NCI-H2029 (cell line): ENCODE measurements at regions not wholly inside any gene's neighbourhood (a gene's known extent, or its start where the extent isn't known, plus 50 kb on each side); places are given as distances from the start of the nearest gene placed in this dataset.

Experiments used
- DNase-seq: peaks from one replicate; lab custom pipeline; 2025; lab: John Stamatoyannopoulos, UW

GRCh38 chr15:38696109-38696727 is 131.6 kb upstream of the RASGRP1 start:
- DNase-seq, result no peak

DNA sequence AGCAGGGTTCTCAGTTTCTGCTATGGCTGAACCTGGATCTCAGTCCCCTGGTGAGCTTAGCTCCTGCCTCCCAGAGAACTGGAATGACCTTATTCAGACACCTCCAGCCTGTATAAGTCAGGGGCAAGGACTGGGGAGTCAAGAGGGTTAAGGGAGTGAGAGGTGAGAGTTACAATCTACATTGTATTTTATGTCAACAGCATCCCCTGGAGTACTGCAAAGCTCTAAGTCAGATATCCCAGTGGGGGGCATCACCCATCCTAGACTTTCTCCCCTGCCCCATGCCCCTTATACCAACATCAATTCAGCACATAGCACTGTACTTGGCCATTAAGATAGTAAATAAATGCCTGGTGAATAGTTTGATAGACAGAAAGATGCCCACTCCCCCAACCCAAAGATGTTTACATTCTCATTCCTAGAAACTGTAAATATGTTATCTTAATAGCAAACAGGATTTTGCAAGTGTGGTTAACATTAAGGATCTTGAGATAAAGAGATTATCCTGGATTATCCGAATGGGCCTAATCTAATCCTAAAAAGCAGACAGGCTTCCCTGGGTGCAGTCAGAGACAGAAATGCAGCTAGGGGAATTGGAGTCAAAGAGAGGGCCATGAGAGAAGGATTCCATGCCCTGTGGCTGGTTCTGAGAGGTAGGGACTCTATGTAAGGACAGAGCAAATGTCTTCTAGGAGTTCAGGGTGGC is 132.3 kb upstream of the RASGRP1 start:
- DNase-seq, result no peak

DNA sequence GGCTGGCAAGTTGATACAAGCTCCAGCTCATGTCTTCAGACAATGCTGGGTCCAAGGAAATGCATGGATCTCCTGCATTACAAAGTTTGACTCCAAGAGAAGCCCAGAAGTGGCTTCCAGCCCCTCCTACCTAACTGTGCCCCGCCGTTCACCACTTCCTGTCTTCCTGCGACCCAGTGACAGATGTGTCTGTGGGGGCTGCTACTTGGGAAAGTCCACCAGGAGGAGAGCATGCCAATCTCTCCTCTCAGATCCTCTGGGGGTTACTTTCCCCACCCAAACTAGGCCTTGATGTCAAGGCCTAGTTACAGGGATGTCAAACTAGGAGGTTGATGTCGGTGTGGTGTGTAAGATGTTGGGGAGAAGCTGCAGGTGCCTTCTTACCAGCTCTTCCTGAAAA is 133.6 kb upstream of the RASGRP1 start:
- DNase-seq, result no peak

DNA sequence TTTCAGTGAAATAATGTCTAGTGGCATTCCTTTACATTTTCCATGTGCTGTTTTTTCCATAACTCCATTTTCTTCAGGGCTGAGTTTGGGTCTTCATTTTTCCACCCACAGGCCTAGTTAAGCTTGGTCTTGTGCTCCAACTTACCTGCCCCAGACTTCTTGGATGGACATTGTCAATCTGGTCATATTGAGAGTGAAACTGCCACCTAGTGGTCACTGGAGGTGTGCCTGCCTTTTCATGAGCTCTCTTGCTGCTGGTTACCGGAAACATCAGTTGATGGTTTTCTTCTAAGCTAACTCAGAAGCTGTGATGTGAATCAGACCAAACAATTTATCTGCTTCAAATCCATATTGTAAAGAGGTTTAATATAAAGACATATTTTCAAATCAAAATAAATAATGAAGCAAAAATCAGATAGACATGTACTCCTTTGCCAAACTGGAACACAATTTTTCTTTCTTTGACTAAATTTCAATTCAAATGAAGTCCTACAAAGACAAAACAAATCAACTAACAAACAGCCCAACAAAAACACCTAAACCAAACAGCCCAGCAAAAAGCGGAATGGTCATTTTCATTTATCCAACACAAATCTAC is 135.1 kb upstream of the RASGRP1 start:
- DNase-seq, result peak; percentile 31

DNA sequence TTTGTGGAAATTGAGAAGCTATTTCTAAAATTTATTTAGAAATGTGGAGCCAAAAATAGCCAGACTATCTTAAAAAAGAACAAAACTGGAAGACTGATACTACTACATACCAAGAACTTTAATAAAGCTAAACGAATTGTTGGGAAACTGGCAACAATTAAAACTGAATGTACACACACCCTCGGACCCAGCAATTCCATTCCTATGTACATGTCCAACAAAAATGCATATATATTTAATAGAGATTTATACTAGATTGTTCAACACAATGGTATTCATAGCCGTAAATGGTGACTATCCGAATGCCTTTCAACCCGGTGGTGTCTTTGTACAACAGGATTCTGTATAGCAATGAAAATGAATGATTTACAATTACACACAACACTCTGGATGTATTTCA is 136.5 kb upstream of the RASGRP1 start:
- DNase-seq, result no peak

DNA sequence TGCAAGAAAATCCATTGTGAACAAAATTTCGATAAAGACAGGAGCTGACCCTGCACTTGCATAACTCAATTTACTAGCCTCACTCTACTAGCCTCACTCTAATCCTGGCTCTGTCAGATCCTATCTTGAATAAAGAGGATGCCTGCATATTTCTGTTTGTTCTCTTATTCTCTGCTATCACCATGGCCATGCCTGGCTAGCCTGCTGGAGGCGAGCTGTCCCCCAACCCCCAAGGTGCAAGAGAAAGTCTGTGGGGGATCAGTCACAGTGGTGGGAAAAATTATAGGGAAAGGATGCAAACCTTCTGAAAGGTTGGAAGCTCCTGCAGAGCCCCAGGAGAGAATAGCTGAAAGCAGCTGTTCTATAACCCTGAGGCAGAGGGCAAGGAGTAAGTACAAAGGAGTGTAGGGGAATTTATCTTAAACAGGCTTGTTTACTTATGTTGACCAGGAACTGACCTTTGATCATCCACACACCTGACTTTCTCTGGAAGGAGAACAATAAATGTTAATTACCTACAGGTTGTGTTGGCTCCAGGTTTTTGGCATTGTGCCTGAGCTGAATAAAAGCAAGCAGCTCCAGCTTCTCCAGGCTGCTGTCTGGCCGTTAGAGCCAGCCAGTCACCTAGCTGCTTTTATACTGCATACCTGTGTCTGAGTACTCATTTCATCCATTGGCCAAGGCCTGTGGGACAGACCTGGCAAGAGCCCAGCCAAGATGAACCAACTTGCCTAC is 137.7 kb upstream of the RASGRP1 start:
- DNase-seq, result peak; percentile 19

DNA sequence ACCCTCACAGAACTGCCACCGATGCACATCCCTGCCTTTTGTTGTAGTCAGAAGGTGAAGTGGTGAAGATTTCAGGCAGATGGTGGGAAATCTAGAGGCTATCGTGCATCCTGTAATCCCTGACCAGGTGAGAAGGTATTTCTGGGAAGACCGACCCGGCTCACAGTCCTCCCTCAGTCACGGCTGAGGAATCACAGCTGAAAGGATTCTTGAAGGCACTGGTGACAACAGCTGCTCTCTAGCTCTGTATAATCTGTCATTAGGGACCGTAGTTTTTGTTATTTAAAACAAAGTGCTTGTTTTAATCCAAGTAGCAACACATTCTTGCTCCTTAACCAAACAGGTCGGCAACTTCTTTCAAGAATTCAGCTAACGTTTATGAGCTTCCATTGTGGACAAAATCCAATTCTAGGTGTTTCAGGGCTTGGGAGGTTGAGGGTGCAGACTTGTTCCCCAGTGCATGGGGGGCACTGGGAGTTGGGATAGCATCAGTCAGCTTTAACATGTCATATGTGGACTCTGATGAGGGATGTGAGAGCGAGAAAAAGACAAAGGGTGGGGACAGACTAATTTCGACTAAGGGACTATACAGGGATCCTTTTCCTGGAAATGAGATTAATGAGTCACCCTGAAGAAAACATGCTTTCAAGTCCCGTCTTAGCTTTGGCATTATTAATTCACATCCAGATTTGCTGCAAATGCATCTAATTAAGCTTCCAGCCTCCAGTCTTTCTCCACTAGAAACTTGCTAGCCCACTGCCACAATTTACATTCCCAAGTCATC is 141.0 kb upstream of the RASGRP1 start:
- no peak for DNase-seq

DNA sequence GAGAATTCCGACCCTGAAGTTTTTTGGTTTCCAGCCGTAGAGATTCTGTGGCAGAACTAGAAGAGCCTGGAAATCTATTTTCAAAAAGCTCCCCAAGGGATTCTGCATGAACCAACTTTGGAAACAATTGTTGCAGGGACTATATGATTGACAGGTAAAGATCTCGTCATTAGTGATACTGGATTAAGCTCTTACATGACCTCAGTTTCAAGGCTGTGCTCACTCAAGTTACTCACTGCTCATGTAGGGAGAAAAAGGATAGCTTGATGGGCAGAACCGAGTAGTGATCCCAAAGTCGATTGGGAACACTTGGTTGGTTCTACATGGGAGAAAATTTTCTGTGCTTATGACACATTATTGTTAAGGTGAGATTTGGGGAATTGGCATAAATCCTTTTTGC is 142.3 kb upstream of the RASGRP1 start:
- no peak for DNase-seq

GRCh38 chr15:38707802-38708671 is 143.4 kb upstream of the RASGRP1 start:
- no peak for DNase-seq

GRCh38 chr15:38708672-38709180 is 144.1 kb upstream of the RASGRP1 start:
- DNase-seq, result no peak

GRCh38 chr15:38709196-38709595 is 144.6 kb upstream of the RASGRP1 start:
- DNase-seq, result no peak

DNA sequence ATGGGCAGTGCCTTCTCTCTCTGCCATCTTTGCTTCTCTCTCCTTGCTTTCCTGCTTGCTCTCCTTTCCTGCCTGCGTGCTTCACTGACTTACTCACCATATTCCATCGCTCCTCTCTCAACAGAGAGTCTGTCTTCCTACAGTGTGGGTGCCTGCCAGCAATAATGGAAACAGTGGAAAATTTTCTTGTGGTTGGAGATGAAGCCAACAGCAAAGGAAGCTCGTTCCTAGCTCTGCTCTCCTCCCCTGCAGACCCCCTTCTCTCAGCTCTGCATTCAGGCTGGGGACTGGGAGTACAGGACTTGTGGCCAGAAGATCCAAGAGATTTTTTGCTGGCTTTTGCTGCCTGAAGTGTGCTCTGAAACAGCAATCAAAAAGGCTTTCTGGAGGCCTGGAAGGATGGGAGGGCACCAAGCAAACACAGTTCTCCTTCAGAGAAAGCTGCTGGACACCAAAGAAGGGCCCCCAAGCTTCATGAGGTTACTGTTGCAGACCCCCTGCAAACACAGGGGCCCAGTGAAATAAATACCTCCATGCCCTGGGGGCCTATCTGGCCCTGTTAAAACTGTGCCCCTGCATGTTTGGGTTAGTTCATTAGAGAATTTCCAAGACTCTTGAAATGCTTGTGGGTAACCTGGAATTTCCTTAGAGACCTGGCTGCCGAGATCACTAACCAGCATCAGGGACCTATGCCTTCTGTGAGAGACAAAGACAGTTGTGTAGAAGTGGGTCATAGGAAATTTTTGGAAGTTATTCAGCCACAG is 149.9 kb upstream of the RASGRP1 start:
- DNase-seq, result no peak

- DNase-seq, result no peak
Observed at GRCh38 chr15:38720893-38721567, 156.4 kb upstream of the RASGRP1 start.

DNA sequence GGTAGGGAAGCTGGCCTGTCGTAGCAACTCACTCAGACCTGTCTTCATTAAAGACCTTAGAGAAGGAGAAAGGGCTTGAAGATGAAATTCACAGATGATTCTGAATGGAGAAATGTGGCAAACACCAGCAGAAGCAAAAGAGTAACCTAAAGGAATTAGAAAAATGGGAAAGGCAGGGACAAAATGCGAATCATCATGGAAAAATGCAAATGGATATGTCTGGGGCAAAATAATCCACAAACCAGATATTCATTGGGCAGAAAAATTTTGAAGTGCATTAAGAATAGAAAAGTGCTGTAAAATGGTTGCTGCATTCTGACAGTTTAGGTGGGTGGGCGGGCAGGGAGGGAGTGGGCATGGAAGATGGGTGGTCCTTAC is 156.9 kb upstream of the RASGRP1 start:
- DNase-seq, result no peak

GRCh38 chr15:38722236-38722635 is 157.6 kb upstream of the RASGRP1 start:
- no peak for DNase-seq

DNA sequence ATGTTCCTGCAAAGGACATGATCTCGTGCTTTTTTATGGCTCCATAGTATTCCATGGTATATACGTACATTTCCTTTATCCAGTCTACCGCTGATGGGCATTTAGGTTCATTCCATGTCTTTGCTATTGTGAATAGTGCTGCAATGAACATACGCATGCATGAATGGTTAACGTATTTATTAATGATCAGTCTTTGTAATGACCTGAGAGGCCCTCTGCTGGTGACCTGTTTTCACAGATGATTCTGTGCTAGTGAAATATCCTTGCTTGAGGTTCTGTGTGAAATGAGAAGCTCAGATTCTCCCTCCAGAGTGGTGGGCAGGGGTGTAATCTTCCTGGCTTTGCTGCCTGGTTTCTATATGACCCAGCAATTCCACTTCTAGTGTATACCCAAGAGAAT is 160.2 kb upstream of the RASGRP1 start:
- DNase-seq, result no peak

- no peak for DNase-seq
Observed at GRCh38 chr15:38726187-38726586, 161.6 kb upstream of the RASGRP1 start.

- no peak for DNase-seq
Observed at GRCh38 chr15:38733331-38733730, 168.7 kb upstream of the RASGRP1 start.

GRCh38 chr15:38740206-38740605 is 175.6 kb upstream of the RASGRP1 start:
- DNase-seq, result no peak

DNA sequence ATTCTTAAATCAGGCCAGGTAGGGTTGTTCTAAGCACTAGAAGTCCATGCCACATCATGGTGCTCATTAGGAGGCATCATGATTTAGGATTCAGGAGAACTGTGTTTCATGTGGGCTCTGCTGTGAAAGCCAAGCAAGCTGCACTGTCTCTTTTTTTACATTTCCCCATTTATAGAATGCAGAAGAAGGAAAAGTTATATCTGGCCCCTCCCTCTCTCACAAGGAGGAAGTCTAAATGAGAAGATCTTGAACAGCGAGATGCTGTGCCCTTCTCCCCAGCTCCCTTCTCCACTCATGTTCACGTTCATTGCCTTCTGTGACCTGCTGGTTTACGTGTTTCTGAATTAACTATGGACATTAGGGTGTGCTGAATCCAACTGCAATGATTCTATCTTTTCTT is 178.5 kb upstream of the RASGRP1 start:
- no peak for DNase-seq
